Globus pallidus (tissue), 1 donor: ENCODE measurements at regions not wholly inside any gene's neighbourhood (a gene's known extent, or its start where the extent isn't known, plus 50 kb on each side); places are given as distances from the start of the nearest gene placed in this dataset.
"Not testable (repeated sequence)": the region's sequence is repeated elsewhere in the genome, so short reads cannot be mapped to it uniquely, and the experiment has no call there.

Experiments
- DNase-seq: peaks from one replicate; pipeline ENCODE4 v3.0.0-alpha.2; 2015; ENCODE audit warnings: low spot score

- DNase-seq, result no peak
Observed at GRCh38 chr3:112736805-112737566, 96.0 kb upstream of the CCDC80 start.

- DNase-seq, result no peak
Observed at GRCh38 chr3:112736386-112736785, 95.4 kb upstream of the CCDC80 start.

- no peak for DNase-seq
Observed at GRCh38 chr3:112735926-112736325, 95.0 kb upstream of the CCDC80 start.

GRCh38 chr3:112734736-112735350, 93.9 kb upstream of the CCDC80 start:
- peak; percentile 31 for DNase-seq

GRCh38 chr3:112734171-112734570, 93.2 kb upstream of the CCDC80 start:
- DNase-seq, result no peak

GRCh38 chr3:112730210-112730609, 89.3 kb upstream of the CCDC80 start:
- DNase-seq, result no peak

DNA sequence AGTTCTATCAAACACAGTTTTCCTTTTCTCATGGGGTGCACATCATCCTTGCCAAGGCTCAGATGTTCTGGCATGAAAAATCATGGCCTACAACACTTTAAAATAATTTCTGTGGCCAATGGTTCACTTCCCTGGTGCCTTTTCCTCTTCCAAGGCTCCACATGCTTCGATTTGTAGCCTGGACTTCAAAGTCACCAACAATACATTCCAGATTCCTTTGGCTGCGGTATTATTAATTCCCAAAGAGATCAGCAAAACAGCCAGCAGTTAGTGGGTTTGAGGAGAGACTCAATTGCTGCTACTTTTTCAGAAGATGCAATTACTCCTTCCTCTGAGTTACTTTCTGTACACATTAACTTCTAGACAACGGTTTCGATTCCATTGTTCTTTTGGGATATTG, 80.3 kb upstream of the CCDC80 start:
- no peak for DNase-seq

GRCh38 chr3:112718967-112719366, 78.0 kb upstream of the CCDC80 start:
- no peak for DNase-seq

DNA sequence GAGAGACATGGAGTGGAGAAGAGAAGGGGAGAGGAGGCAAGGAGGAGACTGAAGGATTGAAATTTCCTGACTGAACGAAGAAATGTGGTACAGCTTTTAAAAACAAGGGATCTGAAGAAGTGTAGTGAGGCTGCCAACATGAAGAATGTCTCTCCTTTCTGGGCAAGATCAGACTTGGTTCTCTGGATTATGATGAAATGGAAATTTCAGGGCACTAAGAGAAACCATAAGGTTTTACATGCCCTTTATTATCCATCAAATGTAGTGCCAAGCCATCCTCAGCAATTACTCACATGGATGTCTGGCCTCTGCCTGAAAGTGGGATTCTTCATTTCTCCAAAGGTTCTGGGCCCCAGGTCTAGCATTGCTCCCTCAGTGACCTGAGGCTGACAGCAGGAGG, 77.6 kb upstream of the CCDC80 start:
- no peak for DNase-seq

GRCh38 chr3:112709911-112710310, 69.0 kb upstream of the CCDC80 start:
- DNase-seq, result no peak

DNA sequence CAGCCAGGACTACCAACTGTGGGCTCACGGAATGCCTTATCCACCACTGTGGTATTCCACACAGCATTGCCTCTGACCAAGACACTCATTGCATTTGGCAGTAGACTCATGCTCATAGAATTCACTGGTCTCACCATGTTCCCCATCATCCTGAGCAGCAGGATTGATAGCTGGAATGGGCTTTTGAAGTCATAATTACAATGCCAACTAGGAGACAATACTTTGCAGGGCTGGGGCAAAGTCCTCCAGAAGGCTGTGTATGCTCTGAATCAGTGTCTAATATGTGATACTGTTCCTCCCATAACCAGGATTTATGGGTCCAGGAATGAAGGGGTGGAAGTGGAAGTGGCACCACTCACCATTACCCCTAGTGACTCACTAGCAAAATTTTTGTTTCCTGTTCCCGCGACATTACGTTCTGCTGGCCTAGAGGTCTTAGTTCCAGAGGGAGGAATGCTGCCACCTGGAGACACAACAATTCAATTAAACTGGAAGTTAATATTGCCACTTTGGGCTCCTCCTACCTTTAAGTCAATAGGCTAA, 58.6 kb upstream of the CCDC80 start:
- no peak for DNase-seq

- DNase-seq, result not testable (repeated sequence)
Observed at GRCh38 chr3:112698442-112698841, 57.5 kb upstream of the CCDC80 start.

- not testable (repeated sequence) for DNase-seq
Observed at GRCh38 chr3:112696244-112696643, 55.3 kb upstream of the CCDC80 start.

DNA sequence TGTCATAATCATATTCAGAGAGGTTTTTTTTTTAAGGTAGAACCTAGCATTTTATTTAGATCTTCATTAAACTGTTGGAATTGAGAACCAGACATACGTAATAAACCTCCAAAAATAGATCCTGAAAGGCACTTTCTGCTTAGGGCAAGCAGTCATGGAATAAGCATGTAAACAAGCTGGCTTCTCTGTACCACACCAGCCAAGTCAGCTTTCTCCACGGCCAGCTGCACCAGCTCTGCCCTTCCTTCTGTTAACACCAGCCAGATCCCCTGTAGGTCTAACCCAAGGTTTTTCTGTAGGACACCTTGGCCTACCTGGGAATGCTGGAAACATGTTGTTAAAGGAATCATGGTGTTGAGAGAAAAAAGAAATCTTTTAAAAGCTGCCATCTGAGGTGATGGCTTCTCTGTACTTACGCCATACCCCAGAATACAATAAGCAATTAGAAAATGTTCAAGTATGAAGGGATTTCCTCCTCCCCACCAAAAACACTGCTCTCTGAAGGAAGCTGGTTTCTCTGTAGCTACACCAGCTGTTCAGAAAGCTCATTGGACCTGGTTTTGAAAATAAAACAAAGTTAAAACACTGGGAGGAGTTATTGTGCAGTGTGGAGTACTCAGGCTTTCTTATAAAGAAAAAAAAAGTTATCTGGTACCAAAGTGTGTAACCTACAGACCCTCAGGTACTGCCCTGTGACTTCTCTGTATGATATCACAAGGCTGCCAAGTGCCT, 54.6 kb upstream of the CCDC80 start:
- DNase-seq, result not testable (repeated sequence)

- DNase-seq, result not testable (repeated sequence)
Observed at GRCh38 chr3:112694906-112695305, 54.0 kb upstream of the CCDC80 start.

DNA sequence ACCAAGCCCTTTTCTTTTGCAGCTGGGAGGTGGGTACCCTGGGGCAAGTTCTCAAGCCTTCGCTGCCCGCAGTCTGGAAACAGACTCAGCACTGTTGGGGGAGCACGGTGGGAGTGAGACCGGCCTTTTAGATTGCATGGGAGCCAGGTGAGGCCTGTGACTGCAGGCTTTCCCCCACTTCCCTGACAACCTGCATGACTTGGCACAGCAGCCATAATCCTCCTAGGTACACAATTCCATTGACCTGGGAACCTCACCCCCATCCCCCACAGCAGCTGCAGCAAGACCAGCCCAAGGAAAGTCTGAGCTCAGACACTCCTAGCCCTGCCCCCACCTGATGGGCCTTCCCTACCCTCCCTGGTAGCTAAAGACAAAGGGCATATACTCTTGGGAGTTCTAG, 52.2 kb upstream of the CCDC80 start:
- DNase-seq, result no peak
